ENCODE measurements at regions not wholly inside any gene's neighbourhood (a gene's known extent, or its start where the extent isn't known, plus 50 kb on each side); places are given as distances from the start of the nearest gene placed in this dataset.

DNA sequence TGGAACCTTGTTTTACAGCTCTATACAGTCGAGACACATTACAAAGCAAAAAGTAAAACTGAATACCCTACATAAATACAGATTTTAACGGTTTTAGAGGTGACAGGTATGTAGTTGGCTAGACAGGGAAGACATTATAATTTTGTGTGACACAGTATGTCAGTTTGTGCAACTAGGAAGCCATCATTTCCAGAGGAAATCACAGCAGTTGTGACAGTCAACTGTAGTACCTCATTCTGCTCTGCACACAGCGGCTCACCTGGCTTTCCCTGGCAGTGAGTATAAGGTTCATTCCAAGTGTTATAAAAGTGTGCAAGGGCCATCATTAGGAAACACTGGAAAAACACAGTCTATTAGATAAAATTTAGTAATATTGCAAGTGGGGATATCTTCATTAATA is 501.6 kb upstream of the PHF14 start:
- Mint-ChIP-seq H3K4me3 (ENCODE audit: unreplicated experiment) (no peak overlapping the region), H3K27me3 (ENCODE audit: unreplicated experiment) (no peaks in the 10 kb centered on the region), H3K27ac (ENCODE audit: unreplicated experiment) (no peak overlapping the region), H3K36me3 (ENCODE audit: unreplicated experiment) (no peaks in the 10 kb centered on the region), H3K9me3 (ENCODE audit: unreplicated experiment) (no peaks in the 10 kb centered on the region), H3K4me1 (ENCODE audit: unreplicated experiment) (peaks cover 15% of the 10 kb centered on the region)
- DNase-seq (ENCODE audit: extremely low spot score, unreplicated experiment): no peak
- TF ChIP-seq, protein P1, sequence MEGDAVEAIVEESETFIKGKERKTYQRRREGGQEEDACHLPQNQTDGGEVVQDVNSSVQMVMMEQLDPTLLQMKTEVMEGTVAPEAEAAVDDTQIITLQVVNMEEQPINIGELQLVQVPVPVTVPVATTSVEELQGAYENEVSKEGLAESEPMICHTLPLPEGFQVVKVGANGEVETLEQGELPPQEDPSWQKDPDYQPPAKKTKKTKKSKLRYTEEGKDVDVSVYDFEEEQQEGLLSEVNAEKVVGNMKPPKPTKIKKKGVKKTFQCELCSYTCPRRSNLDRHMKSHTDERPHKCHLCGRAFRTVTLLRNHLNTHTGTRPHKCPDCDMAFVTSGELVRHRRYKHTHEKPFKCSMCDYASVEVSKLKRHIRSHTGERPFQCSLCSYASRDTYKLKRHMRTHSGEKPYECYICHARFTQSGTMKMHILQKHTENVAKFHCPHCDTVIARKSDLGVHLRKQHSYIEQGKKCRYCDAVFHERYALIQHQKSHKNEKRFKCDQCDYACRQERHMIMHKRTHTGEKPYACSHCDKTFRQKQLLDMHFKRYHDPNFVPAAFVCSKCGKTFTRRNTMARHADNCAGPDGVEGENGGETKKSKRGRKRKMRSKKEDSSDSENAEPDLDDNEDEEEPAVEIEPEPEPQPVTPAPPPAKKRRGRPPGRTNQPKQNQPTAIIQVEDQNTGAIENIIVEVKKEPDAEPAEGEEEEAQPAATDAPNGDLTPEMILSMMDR (IDR thresholded peaks at IDR 0.05): no peak

DNA sequence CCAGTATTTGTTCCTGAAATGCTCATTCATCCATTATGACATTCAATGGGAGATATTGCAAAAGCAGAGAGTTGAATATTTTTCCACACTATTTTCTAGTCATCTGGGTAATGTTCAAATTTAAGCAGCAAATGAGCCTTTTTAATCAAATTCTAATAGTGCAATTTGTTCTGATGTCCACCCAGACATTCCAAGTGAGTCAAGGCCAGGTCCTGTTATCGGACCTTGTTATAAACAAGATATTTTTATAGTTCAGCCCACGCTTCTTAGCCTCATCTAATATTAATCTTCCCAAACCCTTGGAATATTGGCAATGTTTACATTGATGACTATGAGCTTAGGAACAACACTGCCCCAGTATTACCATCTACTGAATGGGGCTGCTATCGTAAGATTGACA is 500.1 kb upstream of the PHF14 start:
- Mint-ChIP-seq H3K4me1 (ENCODE audit: unreplicated experiment) (peaks cover 15% of the 10 kb centered on the region), H3K36me3 (ENCODE audit: unreplicated experiment) (no peaks in the 10 kb centered on the region), H3K27ac (ENCODE audit: unreplicated experiment) (no peak overlapping the region), H3K4me3 (ENCODE audit: unreplicated experiment) (no peak overlapping the region), H3K27me3 (ENCODE audit: unreplicated experiment) (no peaks in the 10 kb centered on the region), H3K9me3 (ENCODE audit: unreplicated experiment) (no peaks in the 10 kb centered on the region)
- TF ChIP-seq, protein P1 (IDR thresholded peaks at IDR 0.05): no peak
- no peak for DNase-seq (ENCODE audit: extremely low spot score, unreplicated experiment)

DNA sequence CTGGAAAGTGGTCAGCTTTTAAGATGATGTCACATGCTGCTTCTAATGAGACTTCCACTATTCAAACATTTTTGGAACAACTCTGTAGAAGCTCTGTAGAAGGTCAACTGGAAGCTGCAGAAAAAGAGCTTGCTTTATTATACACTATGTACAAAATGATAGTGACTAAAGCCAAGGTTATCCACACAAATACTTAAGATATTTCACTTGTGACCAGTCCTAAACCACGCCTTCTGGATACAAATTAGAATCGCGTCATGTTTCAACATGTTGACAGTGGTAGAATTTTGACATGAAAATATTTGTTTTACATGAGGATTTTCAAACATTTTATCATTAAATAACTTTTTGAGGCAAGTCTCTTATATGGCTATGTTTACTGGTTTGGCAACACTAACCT is 499.6 kb upstream of the PHF14 start:
- Mint-ChIP-seq H3K27me3 (ENCODE audit: unreplicated experiment) (no peaks in the 10 kb centered on the region), H3K4me3 (ENCODE audit: unreplicated experiment) (no peak overlapping the region), H3K36me3 (ENCODE audit: unreplicated experiment) (no peaks in the 10 kb centered on the region), H3K27ac (ENCODE audit: unreplicated experiment) (no peak overlapping the region), H3K4me1 (ENCODE audit: unreplicated experiment) (peaks cover 15% of the 10 kb centered on the region), H3K9me3 (ENCODE audit: unreplicated experiment) (no peaks in the 10 kb centered on the region)
- DNase-seq (ENCODE audit: extremely low spot score, unreplicated experiment): no peak
- TF ChIP-seq, protein P1 (IDR thresholded peaks at IDR 0.05): no peak

DNA sequence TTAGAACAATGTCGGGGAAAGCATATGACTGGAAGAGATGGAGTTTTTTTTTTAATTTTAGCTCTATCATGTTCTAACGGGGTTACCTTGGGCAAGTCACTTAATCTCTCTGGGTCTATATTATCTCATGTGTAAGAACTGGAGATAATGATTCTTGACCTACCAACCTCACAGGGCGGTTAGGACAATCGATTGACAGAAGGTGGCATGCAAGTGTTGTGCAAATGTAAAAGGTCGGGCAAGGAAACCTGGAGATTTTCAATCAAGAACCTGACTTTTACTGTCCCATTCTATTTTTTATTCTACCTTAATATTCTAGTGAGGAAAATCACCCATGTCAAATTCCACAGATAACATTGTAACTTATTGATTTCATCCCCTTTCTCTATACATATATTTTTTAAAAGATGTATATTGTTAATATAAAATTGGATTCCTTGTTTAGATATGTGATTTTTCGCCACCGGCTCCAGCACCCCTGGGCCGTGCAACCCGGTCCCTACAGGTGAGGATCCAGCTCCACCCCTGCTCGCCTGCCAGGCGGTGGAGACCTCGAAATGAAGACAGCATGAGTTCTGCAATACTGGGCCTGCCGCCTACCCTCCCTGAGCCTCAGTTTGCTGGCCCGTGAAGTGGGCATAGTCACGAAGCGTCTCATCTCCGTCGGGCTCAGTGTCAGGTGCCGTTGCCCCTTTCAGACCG is 497.6 kb upstream of the PHF14 start:
- no peaks in the 10 kb centered on the region for H3K27me3 Mint-ChIP-seq (ENCODE audit: unreplicated experiment)

DNA sequence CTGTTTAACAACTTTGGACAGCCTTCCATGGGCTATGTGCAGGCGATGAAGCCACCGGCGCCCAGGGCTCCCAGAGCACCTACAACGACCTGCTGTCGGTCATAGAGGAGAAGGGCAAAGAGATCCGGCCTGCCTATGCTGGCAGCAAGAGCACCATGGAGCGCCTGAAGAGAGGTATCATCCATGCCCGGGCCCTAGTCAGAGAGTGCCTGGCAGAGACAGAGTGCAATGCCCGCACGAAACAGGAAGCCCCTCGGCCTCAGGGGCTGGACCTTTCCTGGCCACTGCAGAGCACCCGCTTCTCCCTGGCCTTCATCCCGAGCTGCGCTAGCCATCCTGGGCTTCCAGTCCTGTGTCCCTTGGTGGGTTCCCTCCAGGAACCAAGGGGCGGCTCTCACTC is 497.0 kb upstream of the PHF14 start:
- Mint-ChIP-seq H3K4me1 (ENCODE audit: unreplicated experiment) (peaks cover 13% of the 10 kb centered on the region), H3K27me3 (ENCODE audit: unreplicated experiment) (no peaks in the 10 kb centered on the region), H3K4me3 (ENCODE audit: unreplicated experiment) (no peak overlapping the region)

More for the DNA sequence above, 497.6 kb upstream of the PHF14 start:
- H3K4me1 Mint-ChIP-seq (ENCODE audit: unreplicated experiment): peaks cover 13% of the 10 kb centered on the region
- no peak overlapping the region for H3K27ac Mint-ChIP-seq (ENCODE audit: unreplicated experiment)
- H3K4me3 Mint-ChIP-seq (ENCODE audit: unreplicated experiment): no peak overlapping the region
- no peaks in the 10 kb centered on the region for H3K36me3 Mint-ChIP-seq (ENCODE audit: unreplicated experiment)
- TF ChIP-seq, protein P1 (IDR thresholded peaks at IDR 0.05): no peak
- no peak for DNase-seq (ENCODE audit: extremely low spot score, unreplicated experiment)
- no peaks in the 10 kb centered on the region for H3K9me3 Mint-ChIP-seq (ENCODE audit: unreplicated experiment)

More for the DNA sequence above, 497.0 kb upstream of the PHF14 start:
- Mint-ChIP-seq H3K27ac (ENCODE audit: unreplicated experiment) (no peak overlapping the region), H3K36me3 (ENCODE audit: unreplicated experiment) (no peaks in the 10 kb centered on the region), H3K9me3 (ENCODE audit: unreplicated experiment) (no peaks in the 10 kb centered on the region)
- DNase-seq (ENCODE audit: extremely low spot score, unreplicated experiment): no peak
- TF ChIP-seq, protein P1 (IDR thresholded peaks at IDR 0.05): no peak
